ENCODE measurements at regions not wholly inside any gene's neighbourhood (a gene's known extent, or its start where the extent isn't known, plus 50 kb on each side); places are given as distances from the start of the nearest gene placed in this dataset.

DNA sequence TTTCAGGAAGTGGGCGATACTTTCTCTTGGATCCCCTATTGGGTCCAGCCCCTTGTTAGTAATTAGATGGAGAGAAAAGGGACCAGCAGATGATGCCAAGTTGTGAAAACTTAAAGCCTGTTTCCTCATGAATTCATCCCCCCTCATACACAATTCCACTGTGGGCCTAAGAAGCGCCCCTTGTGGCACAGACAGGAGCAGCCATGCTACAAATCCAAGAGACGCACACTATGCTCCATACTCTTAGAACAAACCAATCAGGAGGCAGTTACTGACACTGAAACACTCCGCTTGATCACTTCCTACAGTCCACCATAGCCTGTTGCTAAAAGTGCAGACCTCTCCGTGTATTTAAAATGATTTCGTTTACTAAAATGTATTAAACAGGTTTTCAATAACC lies 111.3 kb upstream of the ARRDC4 start:
- Histone ChIP-seq H3K4me3 (ENCODE audit: low read depth, low read length) (no peak overlapping the region), H3K9me3 (ENCODE audit: control insufficient read depth, insufficient read depth, low read depth, low read length) (no peaks in the 10 kb centered on the region), H3K4me1 (ENCODE audit: control insufficient read depth, insufficient read depth, low read length) (no peaks in the 10 kb centered on the region), H3K36me3 (ENCODE audit: control insufficient read depth in 2 of 2, insufficient read depth in 1 of 2, low read length in 2 of 2) (no peaks in the 10 kb centered on the region), H3K27ac (ENCODE audit: extremely low read depth, low read depth, low read length) (no peak overlapping the region)
- ChIA-PET POLR2A (no interaction called here), CTCF (no interaction called here)
- TF ChIP-seq, protein P1, sequence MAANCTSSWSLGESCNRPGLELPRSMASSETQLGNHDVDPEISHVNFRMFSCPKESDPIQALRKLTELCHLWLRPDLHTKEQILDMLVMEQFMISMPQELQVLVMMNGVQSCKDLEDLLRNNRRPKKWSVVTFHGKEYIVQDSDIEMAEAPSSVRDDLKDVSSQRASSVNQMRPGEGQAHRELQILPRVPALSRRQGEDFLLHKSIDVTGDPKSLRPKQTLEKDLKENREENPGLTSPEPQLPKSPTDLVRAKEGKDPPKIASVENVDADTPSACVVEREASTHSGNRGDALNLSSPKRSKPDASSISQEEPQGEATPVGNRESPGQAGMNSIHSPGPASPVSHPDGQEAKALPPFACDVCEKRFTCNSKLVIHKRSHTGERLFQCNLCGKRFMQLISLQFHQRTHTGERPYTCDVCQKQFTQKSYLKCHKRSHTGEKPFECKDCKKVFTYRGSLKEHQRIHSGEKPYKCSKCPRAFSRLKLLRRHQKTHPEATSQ (tag by site-specific recombination; IDR thresholded peaks at IDR 0.05), result no peak
- TF ChIP-seq ZFP41 (tag by site-specific recombination; IDR thresholded peaks at IDR 0.05; ENCODE audit: borderline replicate concordance), result no peak
- TF ChIP-seq, protein P2, sequence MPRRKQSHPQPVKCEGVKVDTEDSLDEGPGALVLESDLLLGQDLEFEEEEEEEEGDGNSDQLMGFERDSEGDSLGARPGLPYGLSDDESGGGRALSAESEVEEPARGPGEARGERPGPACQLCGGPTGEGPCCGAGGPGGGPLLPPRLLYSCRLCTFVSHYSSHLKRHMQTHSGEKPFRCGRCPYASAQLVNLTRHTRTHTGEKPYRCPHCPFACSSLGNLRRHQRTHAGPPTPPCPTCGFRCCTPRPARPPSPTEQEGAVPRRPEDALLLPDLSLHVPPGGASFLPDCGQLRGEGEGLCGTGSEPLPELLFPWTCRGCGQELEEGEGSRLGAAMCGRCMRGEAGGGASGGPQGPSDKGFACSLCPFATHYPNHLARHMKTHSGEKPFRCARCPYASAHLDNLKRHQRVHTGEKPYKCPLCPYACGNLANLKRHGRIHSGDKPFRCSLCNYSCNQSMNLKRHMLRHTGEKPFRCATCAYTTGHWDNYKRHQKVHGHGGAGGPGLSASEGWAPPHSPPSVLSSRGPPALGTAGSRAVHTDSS (tag by site-specific recombination; IDR thresholded peaks at IDR 0.05), result no peak
- no peak for TF ChIP-seq ZNF529 (tag by site-specific recombination; IDR thresholded peaks at IDR 0.05; ENCODE audit: insufficient replicate concordance)
- TF ChIP-seq, protein P3, sequence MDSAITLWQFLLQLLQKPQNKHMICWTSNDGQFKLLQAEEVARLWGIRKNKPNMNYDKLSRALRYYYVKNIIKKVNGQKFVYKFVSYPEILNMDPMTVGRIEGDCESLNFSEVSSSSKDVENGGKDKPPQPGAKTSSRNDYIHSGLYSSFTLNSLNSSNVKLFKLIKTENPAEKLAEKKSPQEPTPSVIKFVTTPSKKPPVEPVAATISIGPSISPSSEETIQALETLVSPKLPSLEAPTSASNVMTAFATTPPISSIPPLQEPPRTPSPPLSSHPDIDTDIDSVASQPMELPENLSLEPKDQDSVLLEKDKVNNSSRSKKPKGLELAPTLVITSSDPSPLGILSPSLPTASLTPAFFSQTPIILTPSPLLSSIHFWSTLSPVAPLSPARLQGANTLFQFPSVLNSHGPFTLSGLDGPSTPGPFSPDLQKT (IDR thresholded peaks at IDR 0.05; ENCODE audit: borderline replicate concordance, low read depth, low read length), result no peak
- no peak for TF ChIP-seq SCRT2 (tag by site-specific recombination; IDR thresholded peaks at IDR 0.05)
- no peak for TF ChIP-seq EGR2 (tag by site-specific recombination; IDR thresholded peaks at IDR 0.05; ENCODE audit: low read depth)
- TF ChIP-seq ZFP69B (tag by site-specific recombination; IDR thresholded peaks at IDR 0.05), result no peak
- TF ChIP-seq ZNF248 (tag by site-specific recombination; IDR thresholded peaks at IDR 0.05), result no peak
- TF ChIP-seq ZNF768 (tag by site-specific recombination; IDR thresholded peaks at IDR 0.05), result no peak
- TF ChIP-seq, protein P4, sequence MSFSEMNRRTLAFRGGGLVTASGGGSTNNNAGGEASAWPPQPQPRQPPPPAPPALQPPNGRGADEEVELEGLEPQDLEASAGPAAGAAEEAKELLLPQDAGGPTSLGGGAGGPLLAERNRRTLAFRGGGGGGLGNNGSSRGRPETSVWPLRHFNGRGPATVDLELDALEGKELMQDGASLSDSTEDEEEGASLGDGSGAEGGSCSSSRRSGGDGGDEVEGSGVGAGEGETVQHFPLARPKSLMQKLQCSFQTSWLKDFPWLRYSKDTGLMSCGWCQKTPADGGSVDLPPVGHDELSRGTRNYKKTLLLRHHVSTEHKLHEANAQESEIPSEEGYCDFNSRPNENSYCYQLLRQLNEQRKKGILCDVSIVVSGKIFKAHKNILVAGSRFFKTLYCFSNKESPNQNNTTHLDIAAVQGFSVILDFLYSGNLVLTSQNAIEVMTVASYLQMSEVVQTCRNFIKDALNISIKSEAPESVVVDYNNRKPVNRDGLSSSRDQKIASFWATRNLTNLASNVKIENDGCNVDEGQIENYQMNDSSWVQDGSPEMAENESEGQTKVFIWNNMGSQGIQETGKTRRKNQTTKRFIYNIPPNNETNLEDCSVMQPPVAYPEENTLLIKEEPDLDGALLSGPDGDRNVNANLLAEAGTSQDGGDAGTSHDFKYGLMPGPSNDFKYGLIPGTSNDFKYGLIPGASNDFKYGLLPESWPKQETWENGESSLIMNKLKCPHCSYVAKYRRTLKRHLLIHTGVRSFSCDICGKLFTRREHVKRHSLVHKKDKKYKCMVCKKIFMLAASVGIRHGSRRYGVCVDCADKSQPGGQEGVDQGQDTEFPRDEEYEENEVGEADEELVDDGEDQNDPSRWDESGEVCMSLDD (tag by site-specific recombination; IDR thresholded peaks at IDR 0.05), result no peak
- TF ChIP-seq, protein P5, sequence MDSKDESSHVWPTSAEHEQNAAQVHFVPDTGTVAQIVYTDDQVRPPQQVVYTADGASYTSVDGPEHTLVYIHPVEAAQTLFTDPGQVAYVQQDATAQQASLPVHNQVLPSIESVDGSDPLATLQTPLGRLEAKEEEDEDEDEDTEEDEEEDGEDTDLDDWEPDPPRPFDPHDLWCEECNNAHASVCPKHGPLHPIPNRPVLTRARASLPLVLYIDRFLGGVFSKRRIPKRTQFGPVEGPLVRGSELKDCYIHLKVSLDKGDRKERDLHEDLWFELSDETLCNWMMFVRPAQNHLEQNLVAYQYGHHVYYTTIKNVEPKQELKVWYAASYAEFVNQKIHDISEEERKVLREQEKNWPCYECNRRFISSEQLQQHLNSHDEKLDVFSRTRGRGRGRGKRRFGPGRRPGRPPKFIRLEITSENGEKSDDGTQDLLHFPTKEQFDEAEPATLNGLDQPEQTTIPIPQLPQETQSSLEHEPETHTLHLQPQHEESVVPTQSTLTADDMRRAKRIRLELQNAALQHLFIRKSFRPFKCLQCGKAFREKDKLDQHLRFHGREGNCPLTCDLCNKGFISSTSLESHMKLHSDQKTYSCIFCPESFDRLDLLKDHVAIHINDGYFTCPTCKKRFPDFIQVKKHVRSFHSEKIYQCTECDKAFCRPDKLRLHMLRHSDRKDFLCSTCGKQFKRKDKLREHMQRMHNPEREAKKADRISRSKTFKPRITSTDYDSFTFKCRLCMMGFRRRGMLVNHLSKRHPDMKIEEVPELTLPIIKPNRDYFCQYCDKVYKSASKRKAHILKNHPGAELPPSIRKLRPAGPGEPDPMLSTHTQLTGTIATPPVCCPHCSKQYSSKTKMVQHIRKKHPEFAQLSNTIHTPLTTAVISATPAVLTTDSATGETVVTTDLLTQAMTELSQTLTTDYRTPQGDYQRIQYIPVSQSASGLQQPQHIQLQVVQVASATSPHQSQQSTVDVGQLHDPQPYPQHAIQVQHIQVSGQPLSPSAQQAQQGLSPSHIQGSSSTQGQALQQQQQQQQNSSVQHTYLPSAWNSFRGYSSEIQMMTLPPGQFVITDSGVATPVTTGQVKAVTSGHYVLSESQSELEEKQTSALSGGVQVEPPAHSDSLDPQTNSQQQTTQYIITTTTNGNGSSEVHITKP (tag by site-specific recombination; IDR thresholded peaks at IDR 0.05), result no peak
- no peak for TF ChIP-seq ZNF416 (tag by site-specific recombination; IDR thresholded peaks at IDR 0.05)
- no peak for TF ChIP-seq ZNF624 (tag by site-specific recombination; IDR thresholded peaks at IDR 0.05)
- TF ChIP-seq ZIC2 (tag by site-specific recombination; IDR thresholded peaks at IDR 0.05), result no peak

DNA sequence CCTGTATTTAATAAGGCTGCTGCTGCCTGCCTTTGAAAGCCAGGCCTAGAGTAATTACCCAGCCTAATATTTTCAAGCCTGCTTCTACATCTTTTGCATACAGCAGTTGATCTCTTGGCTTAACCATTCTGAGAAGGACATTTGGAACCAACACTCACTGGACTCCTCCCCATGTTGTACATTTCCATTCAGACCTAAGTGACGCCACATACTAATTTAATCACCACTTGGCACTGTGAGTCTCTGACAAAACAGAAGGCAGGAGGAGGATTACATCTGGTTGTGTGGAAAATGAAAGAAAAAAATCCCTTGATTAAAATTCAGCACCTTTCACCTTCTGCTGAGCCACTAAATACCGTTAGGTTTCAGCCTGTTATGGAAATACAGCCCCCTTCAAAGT lies 102.2 kb upstream of the ARRDC4 start:
- H3K27ac ChIP-seq (ENCODE audit: extremely low read depth, low read depth, low read length), result no peak overlapping the region
- H3K36me3 ChIP-seq (ENCODE audit: control insufficient read depth in 2 of 2, insufficient read depth in 1 of 2, low read length in 2 of 2), result no peaks in the 10 kb centered on the region
- no peaks in the 10 kb centered on the region for H3K4me1 ChIP-seq (ENCODE audit: control insufficient read depth, insufficient read depth, low read length)
- no peak overlapping the region for H3K4me3 ChIP-seq (ENCODE audit: low read depth, low read length)
- H3K9me3 ChIP-seq (ENCODE audit: control insufficient read depth, insufficient read depth, low read depth, low read length), result no peaks in the 10 kb centered on the region
- POLR2A ChIA-PET, result no interaction called here
- CTCF ChIA-PET, result no interaction called here
- TF ChIP-seq, protein P6, sequence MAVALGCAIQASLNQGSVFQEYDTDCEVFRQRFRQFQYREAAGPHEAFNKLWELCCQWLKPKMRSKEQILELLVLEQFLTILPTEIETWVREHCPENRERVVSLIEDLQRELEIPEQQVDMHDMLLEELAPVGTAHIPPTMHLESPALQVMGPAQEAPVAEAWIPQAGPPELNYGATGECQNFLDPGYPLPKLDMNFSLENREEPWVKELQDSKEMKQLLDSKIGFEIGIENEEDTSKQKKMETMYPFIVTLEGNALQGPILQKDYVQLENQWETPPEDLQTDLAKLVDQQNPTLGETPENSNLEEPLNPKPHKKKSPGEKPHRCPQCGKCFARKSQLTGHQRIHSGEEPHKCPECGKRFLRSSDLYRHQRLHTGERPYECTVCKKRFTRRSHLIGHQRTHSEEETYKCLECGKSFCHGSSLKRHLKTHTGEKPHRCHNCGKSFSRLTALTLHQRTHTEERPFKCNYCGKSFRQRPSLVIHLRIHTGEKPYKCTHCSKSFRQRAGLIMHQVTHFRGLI (tag by site-specific recombination; IDR thresholded peaks at IDR 0.05), result no peak
- TF ChIP-seq ZNF114 (tag by site-specific recombination; IDR thresholded peaks at IDR 0.05) (no peak), ZBTB17 (tag by site-specific recombination; IDR thresholded peaks at IDR 0.05) (no peak), ZNF138 (tag by site-specific recombination; IDR thresholded peaks at IDR 0.05; ENCODE audit: borderline replicate concordance) (no peak), ZNF266 (tag by site-specific recombination; IDR thresholded peaks at IDR 0.05; ENCODE audit: low read depth) (no peak), ZNF510 (tag by site-specific recombination; IDR thresholded peaks at IDR 0.05; ENCODE audit: insufficient replicate concordance) (no peak), ZNF514 (tag by site-specific recombination; IDR thresholded peaks at IDR 0.05) (no peak), SCRT1 (tag by site-specific recombination; IDR thresholded peaks at IDR 0.05; ENCODE audit: borderline replicate concordance) (no peak), KLF8 (tag by site-specific recombination; IDR thresholded peaks at IDR 0.05) (no peak)

Measured in HEK293 (cell line).